ENCODE measurements at regions not wholly inside any gene's neighbourhood (a gene's known extent, or its start where the extent isn't known, plus 50 kb on each side); places are given as distances from the start of the nearest gene placed in this dataset.

- intact Hi-C loops (cut with DNase I; ENCODE audit: low total_unique reads): no loop called here
- no peak overlapping the region for H3K27ac ChIP-seq
- no peak overlapping the region for H3K4me3 ChIP-seq
- H3K36me3 ChIP-seq: no peaks in the 10 kb centered on the region
- TF ChIP-seq, protein P1, sequence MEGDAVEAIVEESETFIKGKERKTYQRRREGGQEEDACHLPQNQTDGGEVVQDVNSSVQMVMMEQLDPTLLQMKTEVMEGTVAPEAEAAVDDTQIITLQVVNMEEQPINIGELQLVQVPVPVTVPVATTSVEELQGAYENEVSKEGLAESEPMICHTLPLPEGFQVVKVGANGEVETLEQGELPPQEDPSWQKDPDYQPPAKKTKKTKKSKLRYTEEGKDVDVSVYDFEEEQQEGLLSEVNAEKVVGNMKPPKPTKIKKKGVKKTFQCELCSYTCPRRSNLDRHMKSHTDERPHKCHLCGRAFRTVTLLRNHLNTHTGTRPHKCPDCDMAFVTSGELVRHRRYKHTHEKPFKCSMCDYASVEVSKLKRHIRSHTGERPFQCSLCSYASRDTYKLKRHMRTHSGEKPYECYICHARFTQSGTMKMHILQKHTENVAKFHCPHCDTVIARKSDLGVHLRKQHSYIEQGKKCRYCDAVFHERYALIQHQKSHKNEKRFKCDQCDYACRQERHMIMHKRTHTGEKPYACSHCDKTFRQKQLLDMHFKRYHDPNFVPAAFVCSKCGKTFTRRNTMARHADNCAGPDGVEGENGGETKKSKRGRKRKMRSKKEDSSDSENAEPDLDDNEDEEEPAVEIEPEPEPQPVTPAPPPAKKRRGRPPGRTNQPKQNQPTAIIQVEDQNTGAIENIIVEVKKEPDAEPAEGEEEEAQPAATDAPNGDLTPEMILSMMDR (IDR thresholded peaks at IDR 0.05): no peak
- no peak for TF ChIP-seq POLR2A (IDR thresholded peaks at IDR 0.05)
- no peaks in the 10 kb centered on the region for H3K27me3 ChIP-seq
- no peaks in the 10 kb centered on the region for H3K4me1 ChIP-seq
- no peaks in the 10 kb centered on the region for H3K9me3 ChIP-seq
- DNase-seq: no peak
Measured at GRCh38 chr4:162732876-162733275, 433.8 kb downstream of the NAF1 start.

- Histone ChIP-seq H3K27me3 (no peaks in the 10 kb centered on the region), H3K27ac (no peak overlapping the region), H3K36me3 (no peaks in the 10 kb centered on the region), H3K4me1 (no peaks in the 10 kb centered on the region), H3K4me3 (no peak overlapping the region), H3K9me3 (no peaks in the 10 kb centered on the region)
- DNase-seq: no peak
- TF ChIP-seq POLR2A (IDR thresholded peaks at IDR 0.05): no peak
- TF ChIP-seq, protein P1 (IDR thresholded peaks at IDR 0.05): no peak
- intact Hi-C loops (cut with DNase I; ENCODE audit: low total_unique reads): no loop called here
Measured at GRCh38 chr4:162727766-162728165, 438.9 kb downstream of the NAF1 start.

DNA sequence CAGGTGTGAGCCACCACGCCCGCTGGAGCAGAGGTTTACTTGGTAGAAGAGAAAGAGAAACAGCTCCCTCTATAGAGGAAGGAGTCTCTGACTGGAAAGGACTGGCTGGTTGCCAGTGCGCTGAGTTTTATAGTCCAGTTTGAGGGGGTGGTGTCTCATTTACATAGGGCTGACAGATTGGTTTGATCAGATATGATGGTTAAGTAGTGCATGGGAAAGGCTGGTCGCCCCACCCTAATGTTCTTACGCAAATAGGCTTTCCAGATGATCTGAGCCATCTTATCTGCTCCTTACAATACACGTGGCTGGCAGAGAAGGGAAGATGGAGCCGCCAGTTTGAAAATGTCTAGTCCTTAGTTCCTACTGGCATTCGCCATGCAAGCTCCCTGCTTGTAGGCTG, 439.5 kb downstream of the NAF1 start:
- Histone ChIP-seq H3K9me3 (no peaks in the 10 kb centered on the region), H3K4me1 (no peaks in the 10 kb centered on the region), H3K4me3 (no peak overlapping the region), H3K27me3 (no peaks in the 10 kb centered on the region), H3K36me3 (no peaks in the 10 kb centered on the region), H3K27ac (no peak overlapping the region)
- intact Hi-C loops (cut with DNase I; ENCODE audit: low total_unique reads): no loop called here
- DNase-seq: no peak
- TF ChIP-seq, protein P1 (IDR thresholded peaks at IDR 0.05): no peak
- no peak for TF ChIP-seq POLR2A (IDR thresholded peaks at IDR 0.05)

- H3K27me3 ChIP-seq: no peaks in the 10 kb centered on the region
- no peak overlapping the region for H3K27ac ChIP-seq
- H3K4me3 ChIP-seq: no peak overlapping the region
- no peak for DNase-seq
- no peaks in the 10 kb centered on the region for H3K9me3 ChIP-seq
- H3K36me3 ChIP-seq: no peaks in the 10 kb centered on the region
- TF ChIP-seq, protein P1 (IDR thresholded peaks at IDR 0.05): no peak
- no peak for TF ChIP-seq POLR2A (IDR thresholded peaks at IDR 0.05)
- intact Hi-C loops (cut with DNase I; ENCODE audit: low total_unique reads): no loop called here
- no peaks in the 10 kb centered on the region for H3K4me1 ChIP-seq
Measured at GRCh38 chr4:162715401-162715800, 451.3 kb downstream of the NAF1 start.

DNA sequence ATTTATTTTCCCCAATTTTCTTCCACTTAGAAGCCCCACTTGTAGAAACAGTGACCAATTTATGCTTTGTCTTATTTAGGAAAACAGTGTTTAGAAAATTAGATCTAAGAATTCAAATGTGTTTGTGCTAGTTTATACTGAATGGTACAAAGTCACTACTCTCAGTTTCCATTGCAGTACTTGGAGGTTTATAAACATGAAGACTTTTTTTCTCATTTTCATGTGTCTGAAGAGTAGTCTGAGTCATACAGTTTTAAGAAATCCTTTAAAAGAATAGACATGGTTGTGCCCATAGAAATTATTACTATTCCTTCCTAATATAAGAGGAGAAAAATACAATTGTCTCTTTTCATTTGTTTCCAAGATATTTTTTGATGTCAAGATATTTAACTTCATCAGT, 458.7 kb downstream of the NAF1 start:
- DNase-seq: no peak
- Histone ChIP-seq H3K4me3 (no peak overlapping the region), H3K36me3 (no peaks in the 10 kb centered on the region), H3K4me1 (no peaks in the 10 kb centered on the region), H3K27me3 (no peaks in the 10 kb centered on the region), H3K27ac (no peak overlapping the region), H3K9me3 (no peaks in the 10 kb centered on the region)
- intact Hi-C loops (cut with DNase I; ENCODE audit: low total_unique reads): no loop called here
- TF ChIP-seq, protein P1 (IDR thresholded peaks at IDR 0.05): no peak
- TF ChIP-seq POLR2A (IDR thresholded peaks at IDR 0.05): no peak

All from uterus (tissue), 3 donors.